Lower leg skin (tissue), 4 donors: ENCODE measurements at regions not wholly inside any gene's neighbourhood (a gene's known extent, or its start where the extent isn't known, plus 50 kb on each side); places are given as distances from the start of the nearest gene placed in this dataset.

Experiments used
- DNase-seq, 2 donors: peaks; one replicate each; pipeline ENCODE4 v3.0.0-alpha.2; 2019; ENCODE audit warnings: low spot score in 2 of 2
- H3K4me3 ChIP-seq: fragments of 200-600 bp; sonication (generic); 2 replicates; pipeline ENCODE4 v1.5.1; 2017; ENCODE audit warnings: mild to moderate bottlenecking, low read depth; ENCODE audit not compliant: poor library complexity, severe bottlenecking
- CTCF ChIP-seq, 3 donors: fragments of 450-650 bp; IDR thresholded peaks; one replicate each; pipeline ENCODE4 v1.5.1; 2016; ENCODE audit warnings: antibody characterized with exemption in 3 of 3, mild to moderate bottlenecking in 3 of 3, moderate library complexity in 2 of 3
- POLR2A ChIP-seq, 2 donors: fragments of 450-650 bp; IDR thresholded peaks; one replicate each; pipeline ENCODE4 v1.6.1; 2016 to 2017; ENCODE audit warnings: antibody characterized with exemption in 2 of 2, mild to moderate bottlenecking in 1 of 2, moderate library complexity in 1 of 2
- WGBS, 2 donors: methylation state at CpG; one replicate each; pipeline ENCODE4 v1.1.5; 2018; 5-methylcytosine and 5-hydroxymethylcytosine counted together
- intact Hi-C: fragments of 100-400 bp; cut with DNase I; formaldehyde crosslinking; loops from one replicate; pipeline ENCODE4 v1.15.0; 2023; ENCODE audit warnings: low total_unique reads

- TF ChIP-seq CTCF (IDR thresholded peaks at IDR 0.05): no peak
- no peak for TF ChIP-seq POLR2A (IDR thresholded peaks at IDR 0.05)
- WGBS, 2 donors: 82 to 87% methylated on average over 12 of the region's 12 CpGs
- intact Hi-C loops: no loop called here
- no peak for DNase-seq
- H3K4me3 ChIP-seq: no peak overlapping the region
These were observed 196.7 kb downstream of the FOXO1 start for GRCh38 chr13:40469581-40470310.

DNA sequence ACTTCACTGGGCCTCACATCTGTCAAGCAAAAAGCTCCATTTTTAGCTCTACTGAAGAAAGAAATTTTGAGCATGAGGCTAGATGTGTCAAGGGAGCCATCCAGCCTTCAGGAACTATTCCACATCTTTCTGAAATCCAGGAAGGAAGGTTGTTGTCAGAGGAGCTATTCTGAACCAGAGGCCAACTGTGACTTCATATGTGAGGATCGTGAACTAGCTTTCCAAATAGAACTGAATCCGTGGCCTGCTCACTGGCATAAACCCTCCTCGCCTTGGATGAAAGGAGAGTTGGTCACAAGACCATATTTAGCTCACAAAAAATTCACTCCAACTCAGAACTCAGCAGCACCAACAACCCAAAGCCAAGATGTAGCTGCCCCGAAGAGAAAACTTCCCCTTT is 195.8 kb downstream of the FOXO1 start:
- intact Hi-C loops: no loop called here
- DNase-seq: peak in 1 of 2 donors; percentile 40
- WGBS, 2 donors: 71 to 74% methylated on average over 4 of the region's 4 CpGs
- no peak overlapping the region for H3K4me3 ChIP-seq
- TF ChIP-seq CTCF (IDR thresholded peaks at IDR 0.05): no peak
- TF ChIP-seq POLR2A (IDR thresholded peaks at IDR 0.05): no peak

GRCh38 chr13:40471076-40471475 is 195.4 kb downstream of the FOXO1 start:
- H3K4me3 ChIP-seq: no peak overlapping the region
- no peak for TF ChIP-seq POLR2A (IDR thresholded peaks at IDR 0.05)
- peak in 1 of 2 donors; percentile 10 for DNase-seq
- WGBS, 2 donors: 62 to 72% methylated on average over 5 of the region's 5 CpGs
- intact Hi-C loops: no loop called here

DNA sequence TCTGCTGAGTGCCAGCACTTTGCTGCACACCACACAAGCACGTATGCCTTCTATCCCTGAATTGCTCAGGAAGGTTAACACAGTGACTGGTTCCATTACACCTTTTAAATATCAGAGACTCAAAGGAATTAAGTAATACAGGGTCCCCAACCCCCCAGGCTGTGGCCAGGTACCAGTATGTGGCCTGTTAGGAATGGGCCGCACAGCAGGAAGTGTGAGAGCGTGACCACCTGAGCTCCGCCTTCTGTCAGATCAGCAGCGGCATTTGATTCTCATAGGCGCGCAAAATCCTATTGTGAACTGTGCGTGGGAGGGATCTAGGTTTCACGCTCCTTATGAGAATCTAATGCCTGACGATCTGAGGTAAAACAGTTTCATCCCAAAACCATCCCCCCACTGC is 194.5 kb downstream of the FOXO1 start:
- no peak overlapping the region for H3K4me3 ChIP-seq
- WGBS, 2 donors: 96 to 99% methylated on average over 10 of the region's 10 CpGs
- no peak for TF ChIP-seq CTCF (IDR thresholded peaks at IDR 0.05)
- TF ChIP-seq POLR2A (IDR thresholded peaks at IDR 0.05): no peak
- DNase-seq: peak in 1 of 2 donors; percentile 14
- intact Hi-C loops: no loop called here

DNA sequence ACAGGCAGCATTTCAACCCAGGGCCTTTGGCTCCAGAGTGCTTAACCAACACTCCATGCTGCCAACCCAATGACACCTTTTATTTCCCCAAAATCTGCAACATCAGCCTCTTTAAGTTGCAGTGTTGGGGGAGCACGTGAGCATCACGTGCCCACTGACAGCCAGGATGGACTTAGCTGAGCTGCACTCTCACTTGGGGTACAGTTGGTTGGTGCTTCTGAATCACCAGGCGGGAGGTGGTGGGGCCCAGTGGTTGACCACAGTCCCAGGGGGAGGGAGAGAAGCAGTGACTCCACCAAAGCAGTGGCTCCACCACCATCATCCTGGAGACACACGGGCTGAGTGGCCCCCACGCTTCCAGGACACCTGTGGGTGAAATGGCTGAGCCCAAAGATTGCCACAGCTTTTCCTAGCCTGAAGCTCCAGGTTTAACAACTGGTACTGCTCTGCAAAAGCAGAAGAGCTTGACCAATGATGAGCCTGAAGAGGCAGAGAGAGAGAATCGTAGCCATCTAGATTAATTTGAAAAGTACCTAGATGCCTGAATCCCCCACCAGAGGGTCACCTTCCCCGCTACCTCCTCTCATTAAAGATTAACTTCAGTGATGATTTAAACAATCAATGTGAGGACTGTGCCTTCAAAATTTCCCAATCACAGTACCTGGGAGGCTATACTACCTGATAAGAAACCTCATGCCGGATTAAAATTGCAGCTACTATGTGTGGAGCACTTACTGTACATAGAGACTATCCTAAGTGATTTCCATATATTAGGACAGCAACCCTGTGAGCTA is 193.8 kb downstream of the FOXO1 start:
- no peak overlapping the region for H3K4me3 ChIP-seq
- TF ChIP-seq POLR2A (IDR thresholded peaks at IDR 0.05) (no peak), CTCF (IDR thresholded peaks at IDR 0.05) (no peak)
- intact Hi-C loops: no loop called here
- 83 to 85% methylated on average over 8 of the region's 8 CpGs for WGBS, 2 donors
- peak in 1 of 2 donors; percentile 46 for DNase-seq

GRCh38 chr13:40475617-40476016 is 190.8 kb downstream of the FOXO1 start:
- TF ChIP-seq CTCF (IDR thresholded peaks at IDR 0.05) (no peak), POLR2A (IDR thresholded peaks at IDR 0.05) (no peak)
- 91 to 93% methylated on average over 3 of the region's 3 CpGs for WGBS, 2 donors

More at GRCh38 chr13:40475617-40476016, 190.8 kb downstream of the FOXO1 start:
- no peak overlapping the region for H3K4me3 ChIP-seq
- no peak for DNase-seq
- intact Hi-C loops: no loop called here
